ENCODE measurements at regions not wholly inside any gene's neighbourhood (a gene's known extent, or its start where the extent isn't known, plus 50 kb on each side); places are given as distances from the start of the nearest gene placed in this dataset.

GRCh38 chr3:23076437-23076836, 126.7 kb upstream of the UBE2E2 start (continued):
- no peak for TF ChIP-seq CEBPZ (IDR thresholded peaks at IDR 0.05; ENCODE audit: borderline replicate concordance, low read depth, low read length)
- TF ChIP-seq FOXJ3 (CRISPR knock-in tag; IDR thresholded peaks at IDR 0.05), result no peak
- no peak for TF ChIP-seq SMAD3 (CRISPR knock-in tag; conservative IDR thresholded peaks at IDR 0.05)

GRCh38 chr3:23077126-23077525, 126.0 kb upstream of the UBE2E2 start:
- in situ Hi-C loops (cut with MboI), result no loop called here
- no peak overlapping the region for H3K9ac ChIP-seq (ENCODE audit: insufficient read depth in 1 of 2, low read depth in 2 of 2, low read length in 2 of 2)
- H2AFZ ChIP-seq (ENCODE audit: low read depth, low read length), result no peak overlapping the region
- CTCF ChIA-PET (ENCODE audit: low intra/inter-chr PET ratio), result no interaction called here
- no peaks in the 10 kb centered on the region for H4K20me1 ChIP-seq (replicated peaks; ENCODE audit: control insufficient read depth, insufficient read depth, low read length)
- WGBS (ENCODE audit: insufficient coverage, low coverage, missing lambda C conversion rate), result 2% methylated on average over 4 of the region's 4 CpGs
- no TSS peak for BruUV-seq (replicated peaks)
- POLR2A ChIA-PET, result no interaction called here
- TF ChIP-seq TFE3 (CRISPR knock-in tag; IDR thresholded peaks at IDR 0.05), result peak; percentile 22; the same call in 1 of the 2 replicates
- TF ChIP-seq ARID1B (IDR thresholded peaks at IDR 0.05), result no peak
- DNase-seq (ENCODE audit: extremely low read depth in 1 of 4, low spot score in 3 of 4) (no peak), FAIRE-seq (no peak), ATAC-seq (no peak)
- no peak overlapping the region for H3K4me3 ChIP-seq
- H3K9me1 ChIP-seq (ENCODE audit: control insufficient read depth, insufficient read depth, low read length), result no peaks in the 10 kb centered on the region
- H3K4me2 ChIP-seq (ENCODE audit: insufficient read depth, low read length), result no peak overlapping the region
- intact Hi-C loops (cut with micrococcal nuclease), result no loop called here
- no peaks in the 10 kb centered on the region for H3K79me2 ChIP-seq (ENCODE audit: control insufficient read depth, insufficient read depth, low read length)
- no peak overlapping the region for H3K27ac ChIP-seq (ENCODE audit: extremely low read depth, low read depth, low read length)
- H3K9me3 ChIP-seq (replicated peaks; ENCODE audit: control insufficient read depth, insufficient read depth, low read depth, low read length), result no peaks in the 10 kb centered on the region
- no peaks in the 10 kb centered on the region for H3K4me1 ChIP-seq (replicated peaks in 1 of 2; ENCODE audit: control insufficient read depth in 2 of 2, insufficient read depth in 2 of 2, low read length in 2 of 2)
- no peaks in the 10 kb centered on the region for H3K27me3 ChIP-seq (ENCODE audit: control insufficient read depth in 2 of 2, insufficient read depth in 2 of 2, low read length in 2 of 2)
- H3K36me3 ChIP-seq (ENCODE audit: control insufficient read depth, insufficient read depth, low read length), result no peaks in the 10 kb centered on the region
